Renal cortex interstitium (tissue), 11 donors: ENCODE measurements at regions not wholly inside any gene's neighbourhood (a gene's known extent, or its start where the extent isn't known, plus 50 kb on each side); places are given as distances from the start of the nearest gene placed in this dataset.
"Not testable (repeated sequence)": the region's sequence is repeated elsewhere in the genome, so short reads cannot be mapped to it uniquely, and the experiment has no call there.

Experiments used
- DNase-seq, 11 donors: peaks; one replicate each; pipeline ENCODE4 v3.0.0-alpha.2; 2013; ENCODE audit warnings: low read depth in 9 of 11, low spot score in 4 of 11; ENCODE audit errors: extremely low read depth in 1 of 11

- not testable (repeated sequence) for DNase-seq
Measured at GRCh38 chr15:22519213-22519612, 60.5 kb downstream of the GOLGA6L22 start.

- not testable (repeated sequence) for DNase-seq
Measured at GRCh38 chr15:22526537-22526936, 67.8 kb downstream of the GOLGA6L22 start.

DNA sequence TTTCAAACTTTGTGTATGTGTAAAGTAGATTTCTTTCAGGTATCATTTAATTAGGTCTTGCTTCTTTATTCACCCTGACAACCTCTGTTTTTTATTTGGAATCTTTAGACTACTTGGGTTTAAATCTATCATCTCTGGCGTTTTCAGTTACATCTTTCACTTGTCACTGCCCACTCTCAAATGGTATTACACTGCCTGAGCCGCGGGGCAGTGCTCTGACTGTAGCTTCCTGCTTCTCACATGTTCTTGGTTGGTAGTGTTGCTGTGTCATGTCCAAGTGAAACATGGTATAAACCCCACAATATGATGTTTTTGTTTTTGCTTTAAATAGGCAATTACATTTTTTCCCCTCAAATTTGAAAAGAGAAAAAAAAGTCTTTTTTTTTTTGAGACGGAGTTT lies 68.3 kb downstream of the GOLGA6L22 start:
- not testable (repeated sequence) for DNase-seq

DNA sequence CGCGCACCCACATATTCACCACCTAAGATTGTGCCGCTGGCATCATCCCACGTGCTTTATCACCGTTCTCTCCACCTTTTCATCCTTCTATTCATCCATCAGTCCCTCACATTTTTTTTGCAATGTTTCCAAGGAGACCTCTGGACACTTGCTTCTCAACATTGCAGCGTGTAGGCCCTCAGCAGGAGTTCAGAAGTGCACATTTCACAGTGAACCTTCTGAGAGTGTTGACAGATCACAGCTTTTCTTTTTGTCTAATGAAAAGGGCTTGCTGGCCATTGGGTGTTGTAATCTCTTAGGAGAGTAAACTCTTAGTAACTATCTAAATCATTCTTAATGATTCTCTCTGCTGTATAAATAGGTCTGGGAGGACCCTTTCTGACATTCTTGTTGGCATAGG lies 70.5 kb downstream of the GOLGA6L22 start:
- DNase-seq = not testable (repeated sequence)

DNA sequence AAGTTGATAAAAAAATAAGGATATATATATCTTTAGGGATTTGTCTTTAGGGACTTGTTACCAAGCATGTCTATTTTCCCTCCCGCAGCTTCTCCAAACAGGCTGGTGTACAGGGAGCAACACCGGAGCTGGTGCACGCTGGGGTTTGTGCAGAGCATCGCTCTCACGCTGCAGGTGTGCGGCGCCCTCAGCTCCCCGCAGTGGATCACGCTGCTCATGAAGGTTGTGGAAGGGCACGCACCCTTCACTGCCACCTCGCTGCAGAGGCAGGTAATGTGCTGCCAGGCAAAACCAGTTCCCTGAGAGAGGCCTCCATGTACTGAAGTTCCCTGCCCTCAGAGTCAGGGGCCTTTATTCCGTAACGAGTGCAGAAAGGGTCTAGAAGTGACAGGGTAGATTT lies 101.0 kb downstream of the GOLGA6L22 start:
- DNase-seq = not testable (repeated sequence)

DNA sequence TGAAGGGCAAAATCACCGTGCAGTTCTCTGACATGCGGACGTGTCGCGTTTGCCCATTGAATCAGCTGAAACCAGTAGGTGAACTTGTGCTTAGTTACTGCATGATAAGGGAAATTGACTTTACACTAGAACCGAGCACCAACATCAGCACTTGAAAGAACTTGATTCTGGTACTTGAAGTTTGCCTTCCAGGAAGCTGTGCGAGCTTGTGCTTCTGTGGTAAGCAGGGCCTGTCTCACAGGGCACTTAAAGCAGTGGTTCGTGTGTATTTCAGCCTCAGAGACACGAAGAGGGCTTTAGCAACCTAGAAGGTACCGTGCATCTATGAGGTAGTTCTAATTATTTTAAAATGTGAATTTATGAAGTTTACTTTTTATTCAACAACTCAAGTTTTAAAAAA lies 103.0 kb downstream of the GOLGA6L22 start:
- DNase-seq = not testable (repeated sequence)

- DNase-seq = not testable (repeated sequence)
Measured at GRCh38 chr15:22566510-22566909, 107.8 kb downstream of the GOLGA6L22 start.

GRCh38 chr15:22569486-22569885 lies 110.8 kb downstream of the GOLGA6L22 start:
- not testable (repeated sequence) for DNase-seq

DNA sequence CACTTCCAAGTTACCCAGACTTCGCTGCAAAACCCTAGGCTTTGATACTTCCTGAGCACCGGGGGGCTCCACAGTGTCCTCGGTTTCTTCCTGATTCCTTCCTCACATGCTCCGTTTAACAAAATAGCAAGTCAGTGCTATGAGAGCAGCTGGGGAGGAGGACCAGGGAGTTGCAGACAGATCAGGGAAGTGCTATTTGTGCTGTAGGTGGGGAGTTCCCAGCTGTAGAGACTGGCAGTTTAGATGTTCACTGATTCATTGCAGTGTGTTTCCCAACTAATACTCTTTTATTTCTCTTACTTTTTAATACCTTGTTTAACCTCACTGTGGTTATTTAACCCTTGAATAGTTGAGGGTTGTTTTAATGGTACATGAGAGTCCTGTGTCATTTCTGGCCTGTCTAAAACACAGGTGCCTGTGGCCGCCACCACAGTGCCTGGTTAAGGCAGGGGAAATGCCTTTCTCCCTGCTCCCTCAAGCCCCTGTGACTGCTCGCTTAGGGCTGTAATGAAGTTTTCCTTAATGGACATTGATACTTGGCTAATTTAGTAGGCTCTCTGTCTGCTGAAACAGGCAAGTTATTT lies 113.5 kb downstream of the GOLGA6L22 start:
- not testable (repeated sequence) for DNase-seq

GRCh38 chr15:22572792-22573191 lies 114.1 kb downstream of the GOLGA6L22 start:
- not testable (repeated sequence) for DNase-seq

GRCh38 chr15:22577828-22578227 lies 119.1 kb downstream of the GOLGA6L22 start:
- not testable (repeated sequence) for DNase-seq

GRCh38 chr15:22579213-22579612 lies 120.5 kb downstream of the GOLGA6L22 start:
- not testable (repeated sequence) for DNase-seq

DNA sequence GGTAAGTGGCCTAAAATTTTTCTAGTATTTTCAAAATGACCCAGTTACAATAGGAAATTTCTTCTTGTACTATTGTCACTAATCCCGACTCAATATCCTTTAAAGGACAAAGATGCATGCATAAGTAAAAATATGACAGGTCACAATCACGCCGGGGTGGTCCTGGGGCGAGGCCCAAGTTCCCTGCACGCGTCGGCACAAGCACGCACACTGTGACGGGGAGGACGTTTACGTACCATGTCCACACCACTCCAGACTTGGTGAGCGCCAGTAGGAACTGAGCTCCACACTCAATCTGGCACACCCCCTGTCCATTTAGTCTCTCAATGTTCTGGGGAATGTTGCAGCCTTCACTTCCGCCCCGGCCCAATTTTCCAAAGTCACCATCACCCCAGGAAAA lies 128.7 kb downstream of the GOLGA6L22 start:
- not testable (repeated sequence) for DNase-seq

DNA sequence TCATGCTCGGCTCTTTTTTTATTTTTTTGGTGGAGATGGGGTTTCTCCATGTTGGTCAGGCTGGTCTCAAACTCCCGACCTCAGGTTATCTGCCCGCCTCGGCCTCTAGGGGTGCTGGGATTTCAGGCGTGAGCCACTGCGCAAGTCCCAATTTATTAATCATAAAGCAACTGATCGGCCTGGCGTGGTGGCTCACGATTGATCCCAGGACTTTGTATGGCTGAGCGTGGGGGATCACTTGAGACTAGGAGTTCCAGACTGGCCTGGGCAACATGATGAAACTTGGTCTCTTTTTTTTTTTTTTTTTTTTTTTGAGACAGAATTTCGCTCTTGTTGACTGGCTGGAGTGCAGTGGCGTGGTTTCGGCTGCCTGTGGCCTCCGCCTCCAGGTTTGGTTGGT lies 139.8 kb downstream of the GOLGA6L22 start:
- DNase-seq = not testable (repeated sequence)

- DNase-seq = not testable (repeated sequence)
Measured at GRCh38 chr15:22599526-22600320, 141.0 kb downstream of the GOLGA6L22 start.

DNA sequence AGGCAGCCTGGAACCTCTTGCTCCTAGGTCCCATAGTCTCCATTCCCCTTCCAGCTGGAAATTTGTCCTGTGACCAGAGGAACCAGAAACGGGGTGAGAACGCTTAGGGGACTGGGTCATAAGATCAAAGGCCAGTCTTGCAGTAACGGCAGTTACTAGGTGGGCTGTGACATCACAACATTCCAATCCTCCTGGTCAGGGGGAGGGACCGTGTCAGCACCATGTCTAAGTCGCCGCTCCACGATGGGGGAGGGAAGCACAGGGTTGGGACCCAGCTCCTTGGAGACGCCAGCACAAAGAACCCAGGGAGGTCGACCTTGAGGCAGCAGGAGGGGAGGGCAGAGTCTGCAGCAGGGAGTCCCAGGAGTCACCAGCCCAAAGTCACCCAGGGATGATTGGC lies 158.3 kb downstream of the GOLGA6L22 start:
- not testable (repeated sequence) for DNase-seq

GRCh38 chr15:22631789-22632188 lies 154.7 kb upstream of the NIPA1 start:
- not testable (repeated sequence) for DNase-seq

DNA sequence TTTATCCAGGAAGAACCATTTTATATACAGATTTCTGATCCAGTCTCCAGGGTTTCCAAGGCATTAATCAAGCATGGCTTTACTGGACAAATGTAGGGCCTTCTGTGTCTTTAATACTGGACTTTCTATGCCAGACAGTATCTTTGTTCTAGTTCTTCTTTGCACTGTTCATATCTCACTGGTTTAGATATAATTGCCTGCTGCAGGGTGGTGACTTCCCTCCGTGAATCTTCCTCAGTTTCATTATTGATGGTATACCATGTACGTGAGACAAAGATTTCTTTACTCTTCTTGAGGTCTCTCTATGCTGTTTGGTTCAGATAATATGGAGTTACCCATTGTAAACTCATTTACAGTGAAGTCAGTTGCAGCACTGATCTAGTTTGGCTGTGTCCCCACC lies 146.5 kb upstream of the NIPA1 start:
- DNase-seq = not testable (repeated sequence)

GRCh38 chr15:22649458-22649857 lies 137.0 kb upstream of the NIPA1 start:
- not testable (repeated sequence) for DNase-seq

GRCh38 chr15:22651179-22651578 lies 135.3 kb upstream of the NIPA1 start:
- not testable (repeated sequence) for DNase-seq
